Keratinocyte (primary cell): ENCODE measurements at regions not wholly inside any gene's neighbourhood (a gene's known extent, or its start where the extent isn't known, plus 50 kb on each side); places are given as distances from the start of the nearest gene placed in this dataset.

ENCODE experiments used
- EZH2 ChIP-seq: IDR thresholded peaks from one replicate; pipeline ENCODE4 v1.6.1; 2012; ENCODE audit warnings: inconsistent platforms, mild to moderate bottlenecking, low read length, moderate library complexity
- TF ChIP-seq, protein P1 (sequence below), 3 experiments: IDR thresholded peaks in 1 of 3; conservative IDR thresholded peaks in 1 of 3; optimal IDR thresholded peaks in 1 of 3; 2 replicates in 2 of 3; 3 replicates in 1 of 3; pipeline versions ENCODE3 to v1.5.1; 2011; ENCODE audit warnings: low read length in 3 of 3, mild to moderate bottlenecking in 3 of 3, moderate library complexity in 2 of 3, control low read depth in 1 of 3, inconsistent platforms in 1 of 3; ENCODE audit not compliant: insufficient read depth in 2 of 3; ENCODE audit errors: extremely low read depth in 1 of 3

DNA sequence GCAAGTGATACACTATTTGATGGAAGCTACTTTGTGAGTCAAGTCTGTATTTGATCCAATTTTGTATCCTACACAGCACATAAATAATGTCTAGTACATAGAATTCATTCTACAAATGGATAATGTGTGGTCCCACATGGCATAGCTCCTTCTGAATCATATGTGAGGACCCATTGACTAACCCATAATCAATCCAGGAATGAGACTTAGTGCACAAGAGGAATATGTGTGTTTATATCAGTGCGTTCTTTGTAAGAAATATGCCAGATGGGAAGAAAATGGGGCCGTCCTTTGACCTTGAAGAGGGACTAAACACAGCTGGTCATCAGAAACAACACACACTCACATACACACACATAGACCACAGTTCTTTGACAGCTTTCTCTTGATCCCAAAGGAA lies 282.7 kb upstream of the SEMA6D start:
- TF ChIP-seq, protein P1, sequence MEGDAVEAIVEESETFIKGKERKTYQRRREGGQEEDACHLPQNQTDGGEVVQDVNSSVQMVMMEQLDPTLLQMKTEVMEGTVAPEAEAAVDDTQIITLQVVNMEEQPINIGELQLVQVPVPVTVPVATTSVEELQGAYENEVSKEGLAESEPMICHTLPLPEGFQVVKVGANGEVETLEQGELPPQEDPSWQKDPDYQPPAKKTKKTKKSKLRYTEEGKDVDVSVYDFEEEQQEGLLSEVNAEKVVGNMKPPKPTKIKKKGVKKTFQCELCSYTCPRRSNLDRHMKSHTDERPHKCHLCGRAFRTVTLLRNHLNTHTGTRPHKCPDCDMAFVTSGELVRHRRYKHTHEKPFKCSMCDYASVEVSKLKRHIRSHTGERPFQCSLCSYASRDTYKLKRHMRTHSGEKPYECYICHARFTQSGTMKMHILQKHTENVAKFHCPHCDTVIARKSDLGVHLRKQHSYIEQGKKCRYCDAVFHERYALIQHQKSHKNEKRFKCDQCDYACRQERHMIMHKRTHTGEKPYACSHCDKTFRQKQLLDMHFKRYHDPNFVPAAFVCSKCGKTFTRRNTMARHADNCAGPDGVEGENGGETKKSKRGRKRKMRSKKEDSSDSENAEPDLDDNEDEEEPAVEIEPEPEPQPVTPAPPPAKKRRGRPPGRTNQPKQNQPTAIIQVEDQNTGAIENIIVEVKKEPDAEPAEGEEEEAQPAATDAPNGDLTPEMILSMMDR (optimal IDR thresholded peaks at IDR 0.05 in 1 of 3, IDR thresholded peaks at IDR 0.05 in 1 of 3, conservative IDR thresholded peaks at IDR 0.05 in 1 of 3; ENCODE audit: extremely low read depth in 1 of 3, insufficient read depth in 2 of 3, low read length in 3 of 3) = no peak
- TF ChIP-seq EZH2 = no peak
